ENCODE measurements at regions not wholly inside any gene's neighbourhood (a gene's known extent, or its start where the extent isn't known, plus 50 kb on each side); places are given as distances from the start of the nearest gene placed in this dataset.

DNA sequence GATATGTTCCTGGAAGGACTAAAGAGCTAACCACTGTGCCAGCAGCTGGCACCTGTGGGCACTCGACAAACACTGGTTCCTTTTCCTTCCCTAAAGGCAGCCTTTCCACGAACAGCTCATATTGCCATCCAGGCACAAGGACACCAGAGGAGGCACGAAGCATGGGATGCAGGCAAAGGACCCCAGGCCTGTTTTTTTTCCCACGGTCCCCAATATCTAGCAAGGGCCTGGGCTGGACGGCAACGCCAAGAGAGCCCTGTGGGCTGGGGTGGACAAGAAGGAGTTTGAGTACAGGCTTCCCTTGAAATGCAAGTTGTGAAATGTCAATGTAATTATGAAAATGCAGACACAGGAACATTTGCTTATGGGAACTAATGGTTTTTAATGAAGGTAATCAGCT is 135.9 kb downstream of the CYP26B1 start:
- Histone ChIP-seq H3K4me2 (no peak overlapping the region), H3K79me2 (ENCODE audit: low read depth) (no peaks in the 10 kb centered on the region), H3K4me1 (no peaks in the 10 kb centered on the region), H3K9me3 (ENCODE audit: low read depth) (no peaks in the 10 kb centered on the region), H3K9ac (no peak overlapping the region), H4K20me1 (ENCODE audit: low read depth) (no peaks in the 10 kb centered on the region), H3K4me3 (no peak overlapping the region), H3K36me3 (no peaks in the 10 kb centered on the region), H3K27me3 (no peaks in the 10 kb centered on the region), H3F3A (ENCODE audit: low read depth) (no peaks in the 10 kb centered on the region), H2AFZ (replicated peaks) (no peak overlapping the region), H3K27ac (no peak overlapping the region)
- DNase-seq (ENCODE audit: low spot score): no peak
- peaks cover 2% of the 10 kb centered on the region for H3K9me3 Mint-ChIP-seq
- no peak overlapping the region for H3K27ac Mint-ChIP-seq
- TF ChIP-seq EZH2 (IDR thresholded peaks at IDR 0.05) (no peak), CTCF (IDR thresholded peaks at IDR 0.05) (no peak), EZH2phosphoT487 (IDR thresholded peaks at IDR 0.05) (no peak)
- H3K36me3 Mint-ChIP-seq: no peaks in the 10 kb centered on the region
- H3K27me3 Mint-ChIP-seq (ENCODE audit: insufficient read depth, low read depth): peaks cover 2% of the 10 kb centered on the region
- no peak overlapping the region for H3K4me3 Mint-ChIP-seq
- H3K4me1 Mint-ChIP-seq: peaks cover 3% of the 10 kb centered on the region

GRCh38 chr2:72011370-72011689 is 136.3 kb downstream of the CYP26B1 start:
- H3K27ac ChIP-seq: no peak overlapping the region
- no peaks in the 10 kb centered on the region for H3K27me3 ChIP-seq
- no peaks in the 10 kb centered on the region for H3K36me3 Mint-ChIP-seq
- H3F3A ChIP-seq (ENCODE audit: low read depth): no peaks in the 10 kb centered on the region
- TF ChIP-seq CTCF (IDR thresholded peaks at IDR 0.05) (no peak), EZH2 (IDR thresholded peaks at IDR 0.05) (no peak), EZH2phosphoT487 (IDR thresholded peaks at IDR 0.05) (no peak)
- no peaks in the 10 kb centered on the region for H3K4me1 ChIP-seq
- H3K79me2 ChIP-seq (ENCODE audit: low read depth): no peaks in the 10 kb centered on the region
- DNase-seq (ENCODE audit: low spot score): no peak
- H3K4me2 ChIP-seq: no peak overlapping the region
- no peaks in the 10 kb centered on the region for H3K36me3 ChIP-seq
- no peak overlapping the region for H3K4me3 ChIP-seq
- no peaks in the 10 kb centered on the region for H3K9me3 ChIP-seq (ENCODE audit: low read depth)
- H3K4me1 Mint-ChIP-seq: peaks cover 3% of the 10 kb centered on the region
- no peak overlapping the region for H2AFZ ChIP-seq (replicated peaks)
- H3K9ac ChIP-seq: no peak overlapping the region
- peaks cover 2% of the 10 kb centered on the region for H3K9me3 Mint-ChIP-seq
- no peak overlapping the region for H3K27ac Mint-ChIP-seq
- H3K4me3 Mint-ChIP-seq: no peak overlapping the region
- no peaks in the 10 kb centered on the region for H4K20me1 ChIP-seq (ENCODE audit: low read depth)
- peaks cover 2% of the 10 kb centered on the region for H3K27me3 Mint-ChIP-seq (ENCODE audit: insufficient read depth, low read depth)

DNA sequence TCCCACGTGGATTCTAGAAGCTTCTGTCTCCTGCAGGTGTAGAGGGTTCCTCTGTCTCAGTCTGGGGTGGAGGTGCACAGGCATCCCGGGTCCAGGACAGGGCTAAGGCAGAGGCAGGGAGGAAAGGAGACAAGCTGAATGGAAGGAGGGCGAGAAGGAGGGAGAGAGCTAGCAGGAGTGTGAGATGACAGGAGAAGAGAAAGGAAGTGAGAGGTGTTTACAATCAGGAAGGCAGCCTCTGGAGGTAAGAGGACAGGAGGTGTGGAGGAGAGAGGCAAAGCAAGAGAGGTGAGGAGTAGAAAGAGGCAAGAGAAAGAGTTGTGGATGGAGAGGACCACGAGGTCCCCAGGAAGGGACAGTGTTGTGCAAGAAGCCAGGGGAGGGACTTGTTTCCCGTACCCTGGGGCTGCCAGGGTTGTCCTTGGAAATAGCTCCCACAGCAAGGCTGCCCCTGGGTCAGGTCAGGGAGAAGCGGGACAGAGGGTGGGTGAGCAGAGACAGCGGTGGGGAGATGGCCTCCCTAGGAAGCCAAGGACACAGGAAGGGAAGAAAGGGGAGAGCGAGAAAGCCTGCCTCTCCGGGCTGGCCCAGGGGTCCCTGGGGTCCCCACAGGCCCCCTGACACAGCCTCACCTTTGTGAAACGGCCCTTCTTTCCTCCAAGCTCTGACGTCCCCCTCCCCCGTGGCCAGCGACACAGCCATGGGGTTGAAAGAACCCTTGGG is 136.9 kb downstream of the CYP26B1 start:
- no peaks in the 10 kb centered on the region for H3K27me3 ChIP-seq
- no peak overlapping the region for H3K27ac Mint-ChIP-seq
- no peak overlapping the region for H3K4me3 ChIP-seq
- H3K4me1 ChIP-seq: no peaks in the 10 kb centered on the region
- no peaks in the 10 kb centered on the region for H4K20me1 ChIP-seq (ENCODE audit: low read depth)
- H3K4me3 Mint-ChIP-seq: no peak overlapping the region
- H3F3A ChIP-seq (ENCODE audit: low read depth): no peaks in the 10 kb centered on the region
- H3K36me3 ChIP-seq: no peaks in the 10 kb centered on the region
- peaks cover 2% of the 10 kb centered on the region for H3K9me3 Mint-ChIP-seq
- no peak overlapping the region for H3K27ac ChIP-seq
- no peak overlapping the region for H3K4me2 ChIP-seq
- H3K9me3 ChIP-seq (ENCODE audit: low read depth): no peaks in the 10 kb centered on the region
- no peak overlapping the region for H2AFZ ChIP-seq (replicated peaks)
- H3K4me1 Mint-ChIP-seq: peaks cover 3% of the 10 kb centered on the region
- H3K36me3 Mint-ChIP-seq: no peaks in the 10 kb centered on the region
- DNase-seq (ENCODE audit: low spot score): no peak
- H3K79me2 ChIP-seq (ENCODE audit: low read depth): no peaks in the 10 kb centered on the region
- TF ChIP-seq EZH2phosphoT487 (IDR thresholded peaks at IDR 0.05): no peak
- no peak for TF ChIP-seq EZH2 (IDR thresholded peaks at IDR 0.05)
- no peak for TF ChIP-seq CTCF (IDR thresholded peaks at IDR 0.05)
- no peak overlapping the region for H3K9ac ChIP-seq
- peaks cover 2% of the 10 kb centered on the region for H3K27me3 Mint-ChIP-seq (ENCODE audit: insufficient read depth, low read depth)

All from neural progenitor cell (in vitro differentiated cells).